NB4 (cell line): ENCODE measurements at regions not wholly inside any gene's neighbourhood (a gene's known extent, or its start where the extent isn't known, plus 50 kb on each side); places are given as distances from the start of the nearest gene placed in this dataset.

Source experiments
- CTCF ChIP-seq: IDR thresholded peaks from one replicate; pipeline ENCODE4 v1.5.1; 2012; ENCODE audit warnings: low read depth, low read length
- MAX ChIP-seq: IDR thresholded peaks from 2 replicates; pipeline ENCODE4 v1.6.1; 2011; ENCODE audit warnings: low read depth, low read length
- MYC ChIP-seq: IDR thresholded peaks from 2 replicates; pipeline ENCODE4 v1.6.1; 2011; ENCODE audit warnings: low read depth, low read length
- POLR2A ChIP-seq: IDR thresholded peaks from 2 replicates; pipeline ENCODE4 v1.6.1; 2011; ENCODE audit warnings: mild to moderate bottlenecking; ENCODE audit not compliant: insufficient read length; ENCODE audit errors: extremely low read depth

GRCh38 chr12:94844452-94844851 lies 159.0 kb downstream of the NDUFA12 start:
- TF ChIP-seq CTCF (no peak), POLR2A (no peak), MAX (no peak), MYC (no peak)
